ENCODE measurements at regions not wholly inside any gene's neighbourhood (a gene's known extent, or its start where the extent isn't known, plus 50 kb on each side); places are given as distances from the start of the nearest gene placed in this dataset.

GRCh38 chr4:162461952-162462351 is 298.2 kb upstream of the FSTL5 start:
- Histone ChIP-seq H3K4me1 (ENCODE audit: control insufficient read depth, insufficient read depth, low read length) (no peaks in the 10 kb centered on the region), H3K79me2 (ENCODE audit: control insufficient read depth, insufficient read depth, low read length) (no peaks in the 10 kb centered on the region), H4K20me1 (ENCODE audit: control insufficient read depth, insufficient read depth) (no peaks in the 10 kb centered on the region), H2AFZ (ENCODE audit: control insufficient read depth, low read depth, low read length) (no peak overlapping the region), H3K27me3 (replicated peaks in 1 of 2; ENCODE audit: control insufficient read depth in 2 of 2, insufficient read depth in 2 of 2, low read length in 1 of 2) (no peaks in the 10 kb centered on the region), H3K27ac (ENCODE audit: control insufficient read depth, insufficient read depth) (no peak overlapping the region), H3K9ac (ENCODE audit: control insufficient read depth, insufficient read depth, low read length) (no peak overlapping the region), H3K4me3 (no peak overlapping the region), H3K9me3 (replicated peaks; ENCODE audit: control insufficient read depth, insufficient read depth, low read length) (no peaks in the 10 kb centered on the region), H3K36me3 (ENCODE audit: control insufficient read depth in 2 of 2, insufficient read depth in 2 of 2, low read length in 1 of 2) (no peaks in the 10 kb centered on the region), H3K4me2 (ENCODE audit: control insufficient read depth, insufficient read depth) (no peak overlapping the region)
- ChIA-PET CTCF (interaction anchor here (1.0 to 1.3 kb wide), 2 partner anchors 12 to 1208 kb away, joined by 3 read pairs; no protein-coding TSS in a partner anchor), SMC1A (ENCODE audit: uncharacterized antibody, unreplicated experiment) (no interaction called here), RAD21 (ENCODE audit: unreplicated experiment) (no interaction called here), POLR2A (no interaction called here)
- whole genome bisulfite sequencing (ENCODE audit: insufficient coverage, insufficient replicate concordance, low lambda C conversion rate, missing lambda C conversion rate), result 0% methylated on average over 1 of the region's 1 CpG
- in situ Hi-C loops (cut with MboI) (no loop called here), intact Hi-C loops (cut with micrococcal nuclease; ENCODE audit: unreplicated experiment) (no loop called here)
- DNase-seq (ENCODE audit: low read depth, low spot score) (no peak), FAIRE-seq (no peak), ATAC-seq (no peak)
- TF ChIP-seq BACH1 (IDR thresholded peaks at IDR 0.05; ENCODE audit: borderline replicate concordance) (no peak), BCLAF1 (IDR thresholded peaks at IDR 0.05) (no peak), NFXL1 (IDR thresholded peaks at IDR 0.05; ENCODE audit: borderline replicate concordance) (no peak), BMI1 (IDR thresholded peaks at IDR 0.05; ENCODE audit: borderline replicate concordance) (no peak), HCFC1 (IDR thresholded peaks at IDR 0.05; ENCODE audit: low read length) (no peak), KLF5 (IDR thresholded peaks at IDR 0.05; ENCODE audit: partially characterized antibody) (no peak), EP300 (IDR thresholded peaks at IDR 0.05; ENCODE audit: borderline replicate concordance in 1 of 2, control insufficient read depth in 1 of 2, low read depth in 2 of 2, low read length in 2 of 2) (no peak), SMC3 (IDR thresholded peaks at IDR 0.05; ENCODE audit: borderline replicate concordance, low read length) (no peak), ZNF24 (IDR thresholded peaks at IDR 0.05) (no peak), TCF12 (IDR thresholded peaks at IDR 0.05; ENCODE audit: low read depth, low read length) (no peak)
- no TSS peak for BruUV-seq (replicated peaks)

Measured in GM12878 (cell line).